PC-9 (cell line): ENCODE measurements at regions not wholly inside any gene's neighbourhood (a gene's known extent, or its start where the extent isn't known, plus 50 kb on each side); places are given as distances from the start of the nearest gene placed in this dataset.

Experiments used
- BruUV-seq: library from RNA; stranded (reverse); fragments of 400-500 nt; replicated peaks from 2 replicates; lab custom pipeline; 2021; lab: Mats Ljungman, UMichigan
- CTCF ChIA-PET: fragments of 300-600 bp; sonication (Branson Sonifier 250); formaldehyde crosslinking; loops from one replicate; lab custom pipeline; 2022; ENCODE audit warnings: antibody characterized with exemption; lab: Charles Lee
- POLR2A ChIA-PET: fragments of 300-600 bp; sonication (Branson Sonifier 250); formaldehyde crosslinking; loops from one replicate; lab custom pipeline; 2022; ENCODE audit warnings: antibody characterized with exemption; ENCODE audit not compliant: unreplicated experiment; lab: Charles Lee
- DNase-seq, 2 experiments: peaks; one replicate each; pipeline versions ENCODE4 v3.0.0 to v3.0.0-alpha.2; 2015 to 2022; ENCODE audit warnings: mixed read lengths in 1 of 2
- H2AFZ ChIP-seq: fragments of 200-600 bp; sonication (generic); 2 replicates; pipeline ENCODE4 v1.8.1; 2017; ENCODE audit warnings: antibody characterized with exemption
- H3F3A ChIP-seq: fragments of 200-600 bp; sonication (generic); 2 replicates; pipeline ENCODE4 v1.8.1; 2017; ENCODE audit warnings: antibody characterized with exemption, mild to moderate bottlenecking, low read depth; ENCODE audit not compliant: insufficient read depth
- H3K27ac ChIP-seq: fragments of 200-600 bp; sonication (generic); 2 replicates; pipeline ENCODE4 v1.6.1; 2016; ENCODE audit warnings: mixed run types
- H3K27me3 ChIP-seq: fragments of 200-600 bp; sonication (generic); 2 replicates; pipeline ENCODE4 v1.6.1; 2016; ENCODE audit warnings: low read depth, mixed run types; ENCODE audit not compliant: insufficient read depth
- H3K36me3 ChIP-seq: fragments of 200-600 bp; sonication (generic); 2 replicates; pipeline ENCODE4 v1.6.1; 2016; ENCODE audit warnings: low read depth, mixed run types
- H3K4me1 ChIP-seq: fragments of 200-600 bp; sonication (generic); replicated peaks from 2 replicates; pipeline ENCODE4 v1.6.1; 2016; ENCODE audit warnings: mixed run types; ENCODE audit not compliant: insufficient read depth
- H3K4me2 ChIP-seq: fragments of 200-600 bp; sonication (generic); 2 replicates; pipeline ENCODE4 v1.6.1; 2017; ENCODE audit warnings: mixed run types
- H3K4me3 ChIP-seq: fragments of 200-600 bp; sonication (generic); 2 replicates; pipeline ENCODE4 v1.6.1; 2016; ENCODE audit warnings: mixed run types
- H3K79me2 ChIP-seq: fragments of 200-600 bp; sonication (generic); 2 replicates; pipeline ENCODE4 v1.6.1; 2017; ENCODE audit warnings: low read depth, mixed run types
- H3K9me2 ChIP-seq: fragments of 200-600 bp; sonication (generic); 2 replicates; pipeline ENCODE4 v1.8.1; 2017; ENCODE audit warnings: mild to moderate bottlenecking; ENCODE audit not compliant: insufficient read depth
- H3K9me3 ChIP-seq: fragments of 200-600 bp; sonication (generic); 2 replicates; pipeline ENCODE4 v1.8.1; 2016; ENCODE audit warnings: low read depth; ENCODE audit not compliant: insufficient read depth
- H4K20me1 ChIP-seq: fragments of 200-600 bp; sonication (generic); 2 replicates; pipeline ENCODE4 v1.8.1; 2017; ENCODE audit not compliant: insufficient read depth
- EZH2 ChIP-seq: fragments of 200-600 bp; sonication (generic); IDR thresholded peaks from 2 replicates; pipeline ENCODE4 v1.8.0; 2017; ENCODE audit warnings: antibody characterized with exemption, low read depth
- intact Hi-C: fragments of 100-400 bp; cut with micrococcal nuclease; formaldehyde crosslinking; loops from one replicate; pipeline ENCODE4 v1.10.0; 2022; ENCODE audit not compliant: unreplicated experiment
- TF ChIP-seq, protein P1 (sequence below): fragments of 200-600 bp; sonication (generic); conservative IDR thresholded peaks from 2 replicates; pipeline ENCODE4 v1.6.1; 2017; ENCODE audit warnings: mixed run types, antibody characterized with exemption, mild to moderate bottlenecking, moderate library complexity

DNA sequence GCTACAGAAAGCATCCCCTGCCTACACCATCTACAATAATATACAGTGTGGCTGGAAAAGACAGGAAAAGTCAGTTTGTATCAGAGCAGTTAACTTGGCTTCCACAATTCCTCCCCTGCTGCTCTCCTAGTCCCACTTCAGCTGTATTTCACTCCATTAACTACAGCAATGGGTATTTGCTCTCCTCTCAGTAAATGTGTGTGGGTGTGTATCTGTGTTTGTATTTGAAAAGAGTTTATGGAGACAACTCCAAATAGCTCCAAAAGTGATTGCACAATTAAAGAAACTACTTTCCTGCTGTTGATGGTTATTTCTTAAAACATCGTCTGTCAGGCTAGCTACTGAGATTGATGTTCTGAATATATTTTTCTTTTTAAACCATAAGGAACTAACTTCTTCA is 333.7 kb upstream of the FIGN start:
- Histone ChIP-seq H3K27me3 (no peaks in the 10 kb centered on the region), H3K4me1 (no peaks in the 10 kb centered on the region), H3K27ac (no peak overlapping the region), H2AFZ (no peak overlapping the region), H3F3A (no peaks in the 10 kb centered on the region), H3K4me2 (no peak overlapping the region), H3K36me3 (no peaks in the 10 kb centered on the region), H3K4me3 (no peak overlapping the region), H3K9me2 (no peaks in the 10 kb centered on the region), H3K79me2 (no peaks in the 10 kb centered on the region), H3K9me3 (no peaks in the 10 kb centered on the region), H4K20me1 (no peaks in the 10 kb centered on the region)
- intact Hi-C loops, result no loop called here
- no TSS peak for BruUV-seq
- no peak for DNase-seq
- ChIA-PET POLR2A (interaction anchor here (0.6 kb wide), 1 partner anchor 245 kb away, joined by 3 read pairs; no protein-coding TSS in a partner anchor), CTCF (interaction anchor here (0.6 kb wide), 1 partner anchor 12 kb away, joined by 4 read pairs; no protein-coding TSS in a partner anchor)
- TF ChIP-seq, protein P1, sequence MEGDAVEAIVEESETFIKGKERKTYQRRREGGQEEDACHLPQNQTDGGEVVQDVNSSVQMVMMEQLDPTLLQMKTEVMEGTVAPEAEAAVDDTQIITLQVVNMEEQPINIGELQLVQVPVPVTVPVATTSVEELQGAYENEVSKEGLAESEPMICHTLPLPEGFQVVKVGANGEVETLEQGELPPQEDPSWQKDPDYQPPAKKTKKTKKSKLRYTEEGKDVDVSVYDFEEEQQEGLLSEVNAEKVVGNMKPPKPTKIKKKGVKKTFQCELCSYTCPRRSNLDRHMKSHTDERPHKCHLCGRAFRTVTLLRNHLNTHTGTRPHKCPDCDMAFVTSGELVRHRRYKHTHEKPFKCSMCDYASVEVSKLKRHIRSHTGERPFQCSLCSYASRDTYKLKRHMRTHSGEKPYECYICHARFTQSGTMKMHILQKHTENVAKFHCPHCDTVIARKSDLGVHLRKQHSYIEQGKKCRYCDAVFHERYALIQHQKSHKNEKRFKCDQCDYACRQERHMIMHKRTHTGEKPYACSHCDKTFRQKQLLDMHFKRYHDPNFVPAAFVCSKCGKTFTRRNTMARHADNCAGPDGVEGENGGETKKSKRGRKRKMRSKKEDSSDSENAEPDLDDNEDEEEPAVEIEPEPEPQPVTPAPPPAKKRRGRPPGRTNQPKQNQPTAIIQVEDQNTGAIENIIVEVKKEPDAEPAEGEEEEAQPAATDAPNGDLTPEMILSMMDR, result no peak
- no peak for TF ChIP-seq EZH2

GRCh38 chr2:164068063-164068462 is 332.3 kb upstream of the FIGN start:
- H3F3A ChIP-seq, result no peaks in the 10 kb centered on the region
- no peak overlapping the region for H3K4me3 ChIP-seq
- no peak for DNase-seq
- CTCF ChIA-PET, result no interaction called here
- no peaks in the 10 kb centered on the region for H3K4me1 ChIP-seq
- no peaks in the 10 kb centered on the region for H3K9me2 ChIP-seq
- POLR2A ChIA-PET, result no interaction called here
- H3K36me3 ChIP-seq, result no peaks in the 10 kb centered on the region
- intact Hi-C loops, result no loop called here
- no peak overlapping the region for H3K4me2 ChIP-seq
- H4K20me1 ChIP-seq, result no peaks in the 10 kb centered on the region
- H2AFZ ChIP-seq, result no peak overlapping the region
- no peaks in the 10 kb centered on the region for H3K79me2 ChIP-seq
- no peaks in the 10 kb centered on the region for H3K27me3 ChIP-seq
- TF ChIP-seq, protein P1, result no peak
- no peak for TF ChIP-seq EZH2
- no TSS peak for BruUV-seq
- H3K9me3 ChIP-seq, result no peaks in the 10 kb centered on the region
- no peak overlapping the region for H3K27ac ChIP-seq

DNA sequence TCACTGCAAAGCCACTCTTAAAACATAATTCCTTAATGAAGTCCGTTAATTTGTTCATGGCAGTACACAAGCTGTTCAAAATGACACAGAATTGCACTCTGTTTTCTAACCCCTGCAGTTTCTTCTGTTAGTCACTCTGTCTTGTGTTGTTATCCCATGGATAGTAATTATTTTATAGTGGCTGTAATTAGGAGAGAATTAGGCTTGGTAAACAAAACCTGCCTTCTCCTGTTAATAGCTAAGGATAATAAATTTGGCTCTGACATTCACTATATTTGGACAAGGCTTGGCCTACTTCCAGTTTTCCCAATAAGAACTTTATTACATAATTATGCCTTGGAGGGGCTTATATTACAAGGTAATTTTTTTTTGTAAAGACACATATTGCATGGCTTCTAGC is 330.3 kb upstream of the FIGN start:
- intact Hi-C loops, result no loop called here
- Histone ChIP-seq H2AFZ (no peak overlapping the region), H3K4me2 (no peak overlapping the region), H3K27me3 (no peaks in the 10 kb centered on the region), H3K4me1 (no peaks in the 10 kb centered on the region), H3K36me3 (no peaks in the 10 kb centered on the region), H4K20me1 (no peaks in the 10 kb centered on the region), H3K27ac (no peak overlapping the region), H3K9me3 (no peaks in the 10 kb centered on the region), H3K9me2 (no peaks in the 10 kb centered on the region), H3K79me2 (no peaks in the 10 kb centered on the region), H3K4me3 (no peak overlapping the region), H3F3A (no peaks in the 10 kb centered on the region)
- CTCF ChIA-PET, result no interaction called here
- TF ChIP-seq, protein P1, result no peak
- no peak for TF ChIP-seq EZH2
- no peak for DNase-seq
- POLR2A ChIA-PET, result no interaction called here
- no TSS peak for BruUV-seq
